Effector memory CD4-positive, alpha-beta T cell (primary cell): ENCODE measurements at regions not wholly inside any gene's neighbourhood (a gene's known extent, or its start where the extent isn't known, plus 50 kb on each side); places are given as distances from the start of the nearest gene placed in this dataset.
"Not testable (repeated sequence)": the region's sequence is repeated elsewhere in the genome, so short reads cannot be mapped to it uniquely, and the experiment has no call there.

Experiments
- DNase-seq, 3 donors: peaks; one replicate each; pipeline ENCODE4 v3.0.0-alpha.2; 2020
- H3K27ac ChIP-seq: 2 replicates; pipeline ENCODE4 v1.7.0; 2013; ENCODE audit warnings: mild to moderate bottlenecking, low read length, moderate library complexity; ENCODE audit not compliant: insufficient read depth, poor library complexity, severe bottlenecking
- H3K27me3 ChIP-seq: replicated peaks from 2 replicates; pipeline ENCODE4 v1.7.0; 2013; ENCODE audit warnings: mild to moderate bottlenecking, low read length; ENCODE audit not compliant: insufficient read depth, control insufficient read depth, poor library complexity, severe bottlenecking
- H3K36me3 ChIP-seq: 2 replicates; pipeline ENCODE4 v1.7.0; 2013; ENCODE audit warnings: mild to moderate bottlenecking, low read length, moderate library complexity; ENCODE audit not compliant: control insufficient read depth, insufficient read depth
- H3K4me1 ChIP-seq: 2 replicates; pipeline ENCODE4 v1.7.0; 2013; ENCODE audit warnings: low read length, mild to moderate bottlenecking; ENCODE audit not compliant: control insufficient read depth, insufficient read depth, poor library complexity, severe bottlenecking
- H3K4me3 ChIP-seq: 2 replicates; pipeline ENCODE4 v1.7.0; 2013; ENCODE audit warnings: low read length, low read depth, mild to moderate bottlenecking; ENCODE audit not compliant: insufficient read depth, poor library complexity, severe bottlenecking
- H3K9me3 ChIP-seq: 2 replicates; pipeline ENCODE4 v1.7.0; 2013; ENCODE audit warnings: mild to moderate bottlenecking, low read length, moderate library complexity; ENCODE audit not compliant: control insufficient read depth

- H3K4me1 ChIP-seq: no peaks in the 10 kb centered on the region
- H3K27ac ChIP-seq: no peak overlapping the region
- no peaks in the 10 kb centered on the region for H3K27me3 ChIP-seq
- H3K9me3 ChIP-seq: no peaks in the 10 kb centered on the region
- DNase-seq: no peak
- H3K4me3 ChIP-seq: no peak overlapping the region
- no peaks in the 10 kb centered on the region for H3K36me3 ChIP-seq
Observed at GRCh38 chr10:118817328-118818068, 62.7 kb upstream of the CACUL1 start.

GRCh38 chr10:118818621-118819221 is 64.0 kb upstream of the CACUL1 start:
- no peaks in the 10 kb centered on the region for H3K36me3 ChIP-seq
- H3K27me3 ChIP-seq: no peaks in the 10 kb centered on the region
- no peaks in the 10 kb centered on the region for H3K4me1 ChIP-seq
- no peaks in the 10 kb centered on the region for H3K9me3 ChIP-seq
- no peak overlapping the region for H3K27ac ChIP-seq
- no peak for DNase-seq
- H3K4me3 ChIP-seq: no peak overlapping the region

GRCh38 chr10:118820326-118821116 is 65.8 kb upstream of the CACUL1 start:
- no peaks in the 10 kb centered on the region for H3K36me3 ChIP-seq
- no peaks in the 10 kb centered on the region for H3K4me1 ChIP-seq
- H3K27ac ChIP-seq: no peak overlapping the region
- H3K4me3 ChIP-seq: no peak overlapping the region
- DNase-seq: no peak
- no peaks in the 10 kb centered on the region for H3K9me3 ChIP-seq
- H3K27me3 ChIP-seq: no peaks in the 10 kb centered on the region

- Histone ChIP-seq H3K36me3 (no peaks in the 10 kb centered on the region), H3K27me3 (no peaks in the 10 kb centered on the region), H3K9me3 (no peaks in the 10 kb centered on the region), H3K4me3 (no peak overlapping the region), H3K4me1 (no peaks in the 10 kb centered on the region), H3K27ac (no peak overlapping the region)
- DNase-seq: no peak
Observed at GRCh38 chr10:118823256-118823907, 68.6 kb upstream of the CACUL1 start.

- Histone ChIP-seq H3K4me1 (no peaks in the 10 kb centered on the region), H3K27me3 (no peaks in the 10 kb centered on the region), H3K27ac (no peak overlapping the region), H3K36me3 (no peaks in the 10 kb centered on the region), H3K9me3 (no peaks in the 10 kb centered on the region), H3K4me3 (no peak overlapping the region)
- DNase-seq: no peak
Observed at GRCh38 chr10:118827053-118827452, 72.3 kb upstream of the CACUL1 start.

GRCh38 chr10:118827466-118828155 is 72.8 kb upstream of the CACUL1 start:
- no peaks in the 10 kb centered on the region for H3K36me3 ChIP-seq
- H3K4me1 ChIP-seq: no peaks in the 10 kb centered on the region
- no peaks in the 10 kb centered on the region for H3K9me3 ChIP-seq
- no peak for DNase-seq
- H3K27me3 ChIP-seq: no peaks in the 10 kb centered on the region
- H3K4me3 ChIP-seq: no peak overlapping the region
- H3K27ac ChIP-seq: no peak overlapping the region

- no peak overlapping the region for H3K4me3 ChIP-seq
- no peak overlapping the region for H3K27ac ChIP-seq
- H3K9me3 ChIP-seq: no peaks in the 10 kb centered on the region
- H3K27me3 ChIP-seq: no peaks in the 10 kb centered on the region
- H3K4me1 ChIP-seq: no peaks in the 10 kb centered on the region
- no peak for DNase-seq
- no peaks in the 10 kb centered on the region for H3K36me3 ChIP-seq
Observed at GRCh38 chr10:118832241-118832651, 77.5 kb upstream of the CACUL1 start.

- not testable (repeated sequence) for H3K4me3 ChIP-seq, DNase-seq, H3K27ac ChIP-seq, H3K27me3 ChIP-seq, H3K36me3 ChIP-seq, H3K9me3 ChIP-seq, H3K4me1 ChIP-seq
Observed at GRCh38 chr10:118834370-118834769, 79.6 kb upstream of the CACUL1 start.

GRCh38 chr10:118835682-118836326 is 81.0 kb upstream of the CACUL1 start:
- H3K4me1 ChIP-seq: no peaks in the 10 kb centered on the region
- DNase-seq: no peak
- H3K27me3 ChIP-seq: no peaks in the 10 kb centered on the region
- no peak overlapping the region for H3K27ac ChIP-seq
- H3K4me3 ChIP-seq: no peak overlapping the region
- H3K9me3 ChIP-seq: no peaks in the 10 kb centered on the region
- no peaks in the 10 kb centered on the region for H3K36me3 ChIP-seq
